ENCODE measurements at regions not wholly inside any gene's neighbourhood (a gene's known extent, or its start where the extent isn't known, plus 50 kb on each side); places are given as distances from the start of the nearest gene placed in this dataset.

DNA sequence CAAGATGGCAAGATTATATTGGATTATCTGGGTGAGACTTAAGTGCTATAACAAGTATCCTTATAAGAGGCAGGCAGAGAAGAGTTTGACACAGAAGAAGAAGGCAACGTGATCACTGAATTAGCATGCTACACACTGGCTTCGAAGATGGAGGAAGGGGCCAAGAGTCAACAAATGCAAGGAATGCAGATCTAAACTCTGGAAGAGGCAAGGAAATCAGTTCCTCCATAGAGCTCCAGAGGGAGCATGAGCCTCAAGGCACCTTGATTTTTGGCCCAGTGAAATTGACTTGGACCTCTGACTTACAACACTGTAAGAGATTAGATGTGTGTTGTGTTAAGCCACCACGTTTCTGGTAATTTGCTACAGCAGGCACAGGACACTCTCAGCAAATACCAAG lies 536.4 kb upstream of the SEL1L start (continued):
- TF ChIP-seq, protein P1, sequence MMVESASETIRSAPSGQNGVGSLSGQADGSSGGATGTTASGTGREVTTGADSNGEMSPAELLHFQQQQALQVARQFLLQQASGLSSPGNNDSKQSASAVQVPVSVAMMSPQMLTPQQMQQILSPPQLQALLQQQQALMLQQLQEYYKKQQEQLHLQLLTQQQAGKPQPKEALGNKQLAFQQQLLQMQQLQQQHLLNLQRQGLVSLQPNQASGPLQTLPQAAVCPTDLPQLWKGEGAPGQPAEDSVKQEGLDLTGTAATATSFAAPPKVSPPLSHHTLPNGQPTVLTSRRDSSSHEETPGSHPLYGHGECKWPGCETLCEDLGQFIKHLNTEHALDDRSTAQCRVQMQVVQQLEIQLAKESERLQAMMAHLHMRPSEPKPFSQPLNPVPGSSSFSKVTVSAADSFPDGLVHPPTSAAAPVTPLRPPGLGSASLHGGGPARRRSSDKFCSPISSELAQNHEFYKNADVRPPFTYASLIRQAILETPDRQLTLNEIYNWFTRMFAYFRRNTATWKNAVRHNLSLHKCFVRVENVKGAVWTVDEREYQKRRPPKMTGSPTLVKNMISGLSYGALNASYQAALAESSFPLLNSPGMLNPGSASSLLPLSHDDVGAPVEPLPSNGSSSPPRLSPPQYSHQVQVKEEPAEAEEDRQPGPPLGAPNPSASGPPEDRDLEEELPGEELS (CRISPR knock-in tag; IDR thresholded peaks at IDR 0.05) = no peak
- TF ChIP-seq ATF2 (CRISPR knock-in tag; IDR thresholded peaks at IDR 0.05; ENCODE audit: borderline replicate concordance, low read depth) (no peak), ZNF121 (CRISPR knock-in tag; IDR thresholded peaks at IDR 0.05) (no peak)

- Mint-ChIP-seq H3K27ac (no peak overlapping the region), H3K4me3 (no peak overlapping the region), H3K36me3 (peaks cover 2% of the 10 kb centered on the region; the same call in 1 of the 2 replicates), H3K9me3 (peaks cover 8% of the 10 kb centered on the region; the same call in 1 of the 2 replicates), H3K4me1 (peaks cover 13% of the 10 kb centered on the region), H3K27me3 (ENCODE audit: low read depth) (peaks cover 2% of the 10 kb centered on the region; the same call in 1 of the 2 replicates)
- POLR2A ChIA-PET = no interaction called here
- DNase-seq (ENCODE audit: low spot score) = no peak
- CTCF ChIA-PET = interaction anchor here (1.2 to 1.5 kb wide), 2 partner anchors 10 kb away, joined by 6 read pairs; no protein-coding TSS in a partner anchor
- no peak for ATAC-seq
- TF ChIP-seq, protein P2, sequence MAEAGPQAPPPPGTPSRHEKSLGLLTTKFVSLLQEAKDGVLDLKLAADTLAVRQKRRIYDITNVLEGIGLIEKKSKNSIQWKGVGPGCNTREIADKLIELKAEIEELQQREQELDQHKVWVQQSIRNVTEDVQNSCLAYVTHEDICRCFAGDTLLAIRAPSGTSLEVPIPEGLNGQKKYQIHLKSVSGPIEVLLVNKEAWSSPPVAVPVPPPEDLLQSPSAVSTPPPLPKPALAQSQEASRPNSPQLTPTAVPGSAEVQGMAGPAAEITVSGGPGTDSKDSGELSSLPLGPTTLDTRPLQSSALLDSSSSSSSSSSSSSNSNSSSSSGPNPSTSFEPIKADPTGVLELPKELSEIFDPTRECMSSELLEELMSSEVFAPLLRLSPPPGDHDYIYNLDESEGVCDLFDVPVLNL (CRISPR knock-in tag; IDR thresholded peaks at IDR 0.05; ENCODE audit: borderline replicate concordance, low read depth) = no peak
- no peak for TF ChIP-seq HMGXB4 (CRISPR knock-in tag; IDR thresholded peaks at IDR 0.05)
- no peak for TF ChIP-seq ZNF232 (CRISPR knock-in tag; IDR thresholded peaks at IDR 0.05)
- no peak for TF ChIP-seq KAT7 (CRISPR knock-in tag; IDR thresholded peaks at IDR 0.05; ENCODE audit: borderline replicate concordance)
- TF ChIP-seq, protein P3, sequence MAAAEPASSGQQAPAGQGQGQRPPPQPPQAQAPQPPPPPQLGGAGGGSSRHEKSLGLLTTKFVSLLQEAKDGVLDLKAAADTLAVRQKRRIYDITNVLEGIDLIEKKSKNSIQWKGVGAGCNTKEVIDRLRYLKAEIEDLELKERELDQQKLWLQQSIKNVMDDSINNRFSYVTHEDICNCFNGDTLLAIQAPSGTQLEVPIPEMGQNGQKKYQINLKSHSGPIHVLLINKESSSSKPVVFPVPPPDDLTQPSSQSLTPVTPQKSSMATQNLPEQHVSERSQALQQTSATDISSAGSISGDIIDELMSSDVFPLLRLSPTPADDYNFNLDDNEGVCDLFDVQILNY (CRISPR knock-in tag; IDR thresholded peaks at IDR 0.05) = no peak
- no peak for TF ChIP-seq FOXP1 (CRISPR knock-in tag; IDR thresholded peaks at IDR 0.05; ENCODE audit: borderline replicate concordance)
- no peak for TF ChIP-seq ZNF671 (CRISPR knock-in tag; IDR thresholded peaks at IDR 0.05)
- no peak for TF ChIP-seq NR1H2 (CRISPR knock-in tag; IDR thresholded peaks at IDR 0.05)
- TF ChIP-seq ZNF121 (CRISPR knock-in tag; IDR thresholded peaks at IDR 0.05) = no peak
- no peak for TF ChIP-seq ARID4B (CRISPR knock-in tag; IDR thresholded peaks at IDR 0.05; ENCODE audit: borderline replicate concordance)
- no peak for TF ChIP-seq ZNF423 (CRISPR knock-in tag; IDR thresholded peaks at IDR 0.05)
These were observed 537.1 kb upstream of the SEL1L start for GRCh38 chr14:82070753-82071152.

Data from WTC11 (cell line).